NAMALWA (cell line): ENCODE measurements at regions not wholly inside any gene's neighbourhood (a gene's known extent, or its start where the extent isn't known, plus 50 kb on each side); places are given as distances from the start of the nearest gene placed in this dataset.
"Not testable (repeated sequence)": the region's sequence is repeated elsewhere in the genome, so short reads cannot be mapped to it uniquely, and the experiment has no call there.

ENCODE experiments used
- DNase-seq: peaks from one replicate; pipeline ENCODE4 v3.0.0-alpha.2; 2015; ENCODE audit warnings: low spot score

DNA sequence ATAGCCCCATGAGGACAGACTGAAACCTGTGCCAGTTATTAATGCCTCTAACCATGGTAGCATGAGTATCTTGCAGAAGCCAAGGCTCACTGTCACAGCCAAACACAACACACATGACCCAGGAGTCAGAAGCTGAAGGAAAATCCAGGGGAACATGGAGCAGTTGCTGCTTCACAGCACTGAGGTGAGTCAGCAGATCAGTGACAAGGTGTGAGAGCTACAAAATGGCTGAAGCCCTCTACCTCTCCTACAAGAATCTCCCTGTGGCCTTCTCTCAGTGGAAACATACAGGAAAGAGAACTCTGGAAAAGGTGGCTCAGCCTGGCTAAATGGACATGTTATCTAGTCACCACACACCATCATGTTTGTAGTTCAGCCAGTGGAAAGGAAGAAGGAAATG, 93.5 kb downstream of the NAB1 start:
- DNase-seq, result no peak

DNA sequence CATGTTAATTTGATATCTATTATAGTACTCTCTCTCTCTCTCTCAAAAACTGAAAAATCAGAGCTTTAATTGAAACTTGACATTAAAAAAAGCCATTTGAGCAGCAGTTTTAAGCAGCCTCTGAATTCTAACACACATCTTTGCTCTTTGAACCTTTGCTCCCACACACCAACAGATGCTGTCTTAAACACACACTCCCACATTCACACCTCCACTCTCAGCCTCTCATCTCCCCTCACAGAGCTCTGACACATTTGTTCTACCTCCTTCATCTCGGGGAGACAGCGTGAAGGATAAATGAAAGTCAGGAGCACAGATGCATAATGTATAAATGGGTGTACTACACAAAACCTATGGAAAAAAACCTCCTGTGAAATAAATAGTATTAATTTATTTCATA, 95.2 kb downstream of the NAB1 start:
- no peak for DNase-seq

DNA sequence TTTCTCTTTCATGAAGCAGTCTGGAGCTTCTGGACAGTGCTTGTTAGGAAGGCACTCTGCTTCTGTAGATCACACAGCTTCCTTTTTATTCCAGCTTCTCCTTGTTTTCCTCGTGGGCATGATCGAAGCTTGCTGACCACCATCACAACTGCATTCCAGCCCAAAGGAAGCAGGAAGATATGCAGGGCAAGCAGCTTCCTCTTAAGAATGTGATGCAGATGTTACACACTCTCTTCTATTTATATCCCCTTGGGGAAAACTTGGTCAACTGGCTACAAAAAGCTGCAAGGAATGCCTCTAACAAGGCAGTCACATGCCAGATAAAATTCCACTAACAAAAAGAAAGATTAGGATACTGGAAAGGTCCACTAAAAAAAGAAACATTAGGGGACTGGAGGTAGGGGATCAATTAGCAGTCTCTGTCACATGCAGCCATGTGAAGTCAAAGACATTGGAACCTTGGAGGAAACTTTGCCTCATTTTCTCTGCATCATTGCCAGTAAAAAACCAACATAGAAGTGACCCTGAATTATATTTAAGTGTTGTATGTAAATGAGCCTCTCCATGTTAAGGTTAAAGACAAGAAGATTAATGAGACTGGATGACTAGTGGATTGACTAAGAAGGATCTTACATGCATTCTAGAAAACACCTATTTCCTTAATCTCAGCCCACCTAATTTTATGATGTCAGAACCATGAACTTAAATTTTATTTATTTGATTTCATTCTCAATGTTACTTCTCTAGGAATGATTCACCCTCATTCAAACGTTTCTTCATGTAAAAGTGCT, 98.3 kb downstream of the NAB1 start:
- DNase-seq, result no peak

DNA sequence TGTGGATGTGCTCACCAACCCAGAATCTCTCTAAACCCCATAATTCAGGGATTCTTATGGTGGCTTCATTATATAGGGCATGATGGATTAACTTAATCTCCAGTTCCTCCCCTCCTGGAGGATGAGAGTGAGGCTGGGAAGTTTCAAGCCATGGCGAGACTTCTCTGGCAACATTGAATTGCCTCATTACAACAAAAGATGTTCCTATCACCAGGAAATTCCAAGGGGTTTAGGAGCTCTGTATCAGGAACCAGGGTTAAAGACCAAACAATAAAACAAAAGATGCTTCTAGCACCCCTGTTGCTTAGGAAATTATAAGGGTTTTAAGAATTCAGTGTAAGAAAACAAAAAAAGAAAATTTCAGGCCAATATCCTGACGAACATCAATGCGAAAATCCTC, 100.1 kb downstream of the NAB1 start:
- DNase-seq, result no peak

DNA sequence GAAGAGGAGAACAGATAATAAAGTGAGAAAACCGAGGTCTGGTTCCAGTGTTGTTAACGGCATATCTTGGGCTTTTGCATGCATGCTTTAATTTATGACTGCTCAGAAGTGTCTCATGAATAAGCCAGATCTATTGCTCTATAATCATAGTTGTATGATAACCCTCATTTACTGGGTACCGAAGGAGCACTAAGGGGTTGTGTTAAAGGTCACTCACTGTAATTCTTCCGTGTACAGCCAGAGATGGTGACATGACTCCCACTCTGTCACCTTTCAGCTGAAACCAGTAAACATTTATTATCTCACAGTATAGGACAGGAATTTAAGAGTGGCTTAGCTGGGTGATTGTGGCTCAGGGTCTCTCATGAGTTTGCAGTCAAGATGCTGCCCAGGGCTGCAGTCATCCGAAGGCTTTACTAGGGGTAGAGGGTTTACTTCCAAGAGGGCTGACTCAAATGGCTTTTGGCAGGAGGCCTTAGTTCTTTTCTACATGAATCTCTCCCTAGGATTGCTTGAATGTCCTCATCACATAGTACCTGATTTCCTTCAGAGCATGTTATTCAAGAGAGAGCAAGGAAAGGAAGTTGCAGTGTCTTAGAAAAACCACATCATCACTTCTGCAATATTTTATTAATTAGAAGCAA, 107.0 kb downstream of the NAB1 start:
- no peak for DNase-seq

DNA sequence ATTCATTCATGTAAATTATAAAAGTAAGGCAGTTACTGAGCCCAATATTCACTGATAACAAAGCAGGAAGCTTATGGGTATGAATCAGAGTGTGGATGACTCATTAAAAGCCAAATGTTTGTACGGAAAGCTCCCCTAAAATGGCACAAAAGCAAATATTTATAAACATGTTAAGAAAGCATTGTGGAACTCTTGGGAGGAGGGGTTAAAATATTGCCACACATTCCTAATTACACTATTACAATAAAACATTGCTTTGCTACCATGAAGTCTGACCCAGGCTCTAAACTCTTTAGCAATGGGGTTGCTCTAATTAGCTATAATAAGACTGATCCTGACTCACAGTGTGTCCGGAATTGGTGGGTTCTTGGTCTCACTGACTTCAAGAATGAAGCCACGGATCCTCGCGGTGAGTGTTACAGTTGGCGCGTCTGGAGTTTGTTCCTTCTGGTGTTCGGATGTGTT, 110.9 kb downstream of the NAB1 start:
- DNase-seq, result no peak

DNA sequence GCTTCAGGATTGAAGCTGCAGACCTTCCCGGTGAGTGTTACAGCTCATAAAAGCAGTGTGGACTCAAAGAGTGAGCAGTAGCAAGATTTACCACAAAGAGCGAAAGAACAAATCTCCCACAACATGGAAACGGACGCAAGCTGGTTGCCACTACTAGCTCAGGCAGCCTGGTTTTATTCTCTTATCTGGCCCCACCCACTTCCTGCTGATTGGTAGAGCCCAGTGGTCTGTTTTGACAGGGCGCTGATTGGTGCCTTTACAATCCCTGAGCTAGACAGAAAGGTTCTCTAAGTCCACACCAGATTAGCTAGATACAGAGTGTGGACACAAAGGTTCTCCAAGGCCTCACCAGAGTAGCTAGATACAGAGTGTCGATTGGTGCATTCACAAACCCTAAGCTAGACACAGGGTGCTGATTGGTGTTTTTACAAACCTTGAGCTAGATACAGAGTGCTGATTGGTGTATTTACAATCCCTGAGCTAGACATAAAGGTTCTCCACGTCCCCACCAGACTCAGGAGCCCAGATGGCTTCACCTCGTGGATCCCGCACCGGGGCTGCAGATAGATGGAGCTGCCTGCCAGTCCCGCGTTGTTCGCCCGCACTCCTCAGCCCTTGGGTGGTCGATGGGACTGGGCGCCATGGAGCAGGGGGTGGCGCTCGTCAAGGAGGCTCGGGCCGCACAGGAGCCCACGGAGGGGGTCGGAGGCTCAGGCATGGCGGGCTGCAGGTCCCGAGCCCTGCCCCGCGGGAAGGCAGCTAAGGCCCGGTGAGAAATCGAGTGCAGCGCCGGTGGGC, 111.7 kb downstream of the NAB1 start:
- not testable (repeated sequence) for DNase-seq

DNA sequence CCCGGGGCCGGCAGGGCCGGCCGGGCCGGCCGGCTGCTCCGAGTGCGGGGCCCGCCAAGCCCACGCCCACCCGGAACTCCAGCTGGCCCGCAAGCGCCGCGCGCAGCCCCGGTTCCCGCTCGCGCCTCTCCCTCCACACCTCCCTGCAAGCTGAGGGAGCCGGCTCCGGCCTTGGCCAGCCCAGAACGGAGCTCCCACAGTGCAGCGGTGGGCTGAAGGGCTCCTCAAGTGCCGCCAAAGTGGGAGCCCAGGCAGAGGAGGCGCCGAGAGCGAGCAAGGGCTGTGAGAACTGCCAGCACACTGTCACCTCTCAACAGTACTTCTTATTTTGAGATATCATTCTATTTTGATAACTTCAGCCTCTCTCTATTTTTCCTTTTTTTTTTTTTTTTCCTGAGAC, 112.3 kb downstream of the NAB1 start:
- not testable (repeated sequence) for DNase-seq

DNA sequence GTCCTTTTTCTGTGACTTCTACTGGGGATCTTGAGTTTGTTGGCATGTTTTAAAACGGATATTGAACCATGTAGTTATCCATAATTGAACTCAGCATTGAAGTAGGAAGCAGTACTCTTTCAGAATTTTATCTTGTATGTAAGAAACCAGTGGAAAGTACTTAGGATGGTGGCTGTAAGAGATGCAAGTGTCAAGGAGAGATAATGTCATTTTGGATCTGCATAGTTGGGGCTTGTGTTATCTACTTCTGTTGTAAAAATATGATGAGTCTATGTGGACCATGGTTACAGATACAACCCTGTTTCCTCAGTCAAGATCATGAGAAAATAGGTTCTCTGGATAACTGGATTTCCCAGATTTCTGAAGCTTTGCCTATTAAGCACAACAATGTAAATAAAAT, 113.7 kb downstream of the NAB1 start:
- DNase-seq, result no peak

DNA sequence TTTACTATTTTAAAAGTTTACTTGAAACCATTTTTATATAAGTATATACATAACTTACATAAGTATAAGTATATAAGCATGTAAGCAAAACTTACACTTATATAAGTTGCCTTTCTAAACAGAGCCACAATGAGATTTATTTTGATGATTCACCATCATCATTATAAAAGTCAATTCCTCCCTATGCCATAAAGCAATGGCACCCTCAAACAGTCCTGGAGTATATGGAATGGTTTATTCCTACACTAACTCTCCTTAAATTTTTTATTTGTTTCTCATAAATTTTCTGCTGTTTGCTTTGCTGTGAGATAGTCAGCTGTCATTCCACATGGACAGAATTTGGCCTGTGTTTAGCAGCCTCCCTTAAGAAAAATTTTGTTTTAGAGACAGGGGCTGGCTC, 114.2 kb downstream of the NAB1 start:
- no peak for DNase-seq

DNA sequence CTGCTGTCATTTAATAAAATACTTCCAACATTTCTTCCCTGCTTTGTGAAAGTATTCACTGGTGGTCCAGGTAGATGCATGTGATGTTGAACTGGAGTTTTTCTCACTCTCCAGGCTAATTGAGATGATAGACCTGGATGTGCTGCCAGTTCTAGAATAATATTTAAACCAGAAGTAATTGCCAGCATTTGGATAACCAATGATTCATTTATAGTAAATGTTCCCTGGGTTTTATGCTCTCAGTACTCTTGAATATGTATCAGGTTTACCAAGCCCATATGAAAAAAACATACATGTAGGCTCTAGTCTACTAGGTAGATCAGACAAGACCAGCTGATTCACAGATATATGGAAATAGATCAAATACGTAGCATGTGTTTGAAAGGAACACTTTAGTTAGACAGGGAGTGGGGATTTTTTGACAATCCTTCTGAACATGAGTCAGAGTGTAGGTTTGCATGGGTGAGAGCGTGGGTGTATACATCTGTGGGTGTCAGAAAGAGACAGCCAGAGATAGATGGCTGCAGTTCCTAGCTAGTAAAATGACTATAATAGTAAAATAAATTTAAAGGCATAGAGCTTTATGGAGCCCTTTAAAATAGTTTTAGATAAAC, 115.1 kb downstream of the NAB1 start:
- DNase-seq, result no peak

DNA sequence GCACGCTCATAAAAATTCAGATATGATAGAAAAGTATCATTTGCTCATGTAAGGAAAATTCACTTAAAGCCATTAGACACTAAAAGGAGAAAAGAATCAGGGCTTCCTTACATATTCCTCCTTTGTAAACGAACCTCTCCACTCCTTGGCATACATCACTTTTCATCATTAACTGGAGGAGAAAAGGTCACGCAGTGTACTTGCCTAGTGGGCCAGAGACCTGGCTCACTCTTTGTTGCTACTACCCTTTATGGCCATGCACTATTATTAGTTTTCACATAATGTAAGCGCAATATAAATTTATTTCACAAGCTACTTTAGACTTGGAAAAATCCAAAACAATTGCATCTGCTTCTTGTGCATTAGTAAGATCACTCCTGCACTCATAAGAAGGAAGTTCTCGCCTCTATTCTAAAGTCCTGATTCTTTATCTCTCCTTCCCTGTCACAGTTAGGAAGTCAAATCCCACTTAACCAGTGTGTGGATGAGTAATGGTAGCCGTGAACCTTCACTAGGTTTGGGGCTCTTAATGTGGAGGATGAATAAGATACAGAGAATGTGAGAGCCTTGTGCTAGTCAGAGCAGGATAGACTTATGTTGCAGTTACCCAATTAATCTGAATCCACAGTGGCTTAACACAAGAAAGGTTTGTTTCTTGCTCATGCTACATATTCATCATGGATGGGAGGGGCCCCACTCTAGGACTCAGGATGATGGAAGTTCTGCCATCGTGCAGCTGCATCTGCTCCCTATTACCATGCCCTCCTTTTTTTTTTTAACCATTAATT, 115.0 kb upstream of the GLS start:
- DNase-seq, result no peak

DNA sequence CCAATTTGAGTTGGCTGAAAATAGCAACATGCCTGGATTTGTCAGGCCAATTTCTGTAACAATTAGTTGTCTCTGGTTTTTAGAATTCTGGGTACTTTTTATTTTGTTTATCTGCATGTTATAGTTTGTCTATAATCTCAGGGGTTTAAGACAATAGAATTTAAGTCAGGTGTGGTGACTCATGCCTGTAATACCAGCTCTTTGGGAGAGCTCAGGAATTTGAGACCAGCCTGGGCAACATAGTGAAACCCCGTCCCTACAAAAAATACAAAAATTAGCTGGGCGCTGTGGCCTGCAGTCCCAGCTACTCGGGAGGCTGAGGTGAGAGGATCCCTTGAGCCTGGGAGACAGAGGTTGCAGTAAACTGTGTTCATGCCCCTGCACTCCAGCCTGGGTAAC, 114.4 kb upstream of the GLS start:
- DNase-seq, result no peak

DNA sequence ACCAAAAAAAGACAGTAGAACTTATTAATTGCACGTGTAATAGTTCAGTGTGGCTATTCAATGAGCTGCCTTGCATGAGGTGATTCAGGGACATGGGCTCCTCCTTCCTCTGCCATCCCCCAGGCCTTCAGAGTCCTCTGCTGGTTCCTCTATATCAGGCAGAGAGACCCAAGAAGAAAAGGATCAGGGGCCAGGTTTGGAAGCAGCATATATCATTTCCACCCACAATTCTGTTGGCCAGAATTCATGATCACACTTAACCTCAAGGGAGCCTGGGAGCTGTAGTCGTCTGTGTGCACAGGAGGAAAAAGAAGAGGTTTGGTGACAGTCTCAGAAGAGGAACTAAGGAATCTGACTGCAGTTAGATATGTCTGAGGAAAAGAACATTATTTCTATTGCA, 114.0 kb upstream of the GLS start:
- DNase-seq, result peak; percentile 10

DNA sequence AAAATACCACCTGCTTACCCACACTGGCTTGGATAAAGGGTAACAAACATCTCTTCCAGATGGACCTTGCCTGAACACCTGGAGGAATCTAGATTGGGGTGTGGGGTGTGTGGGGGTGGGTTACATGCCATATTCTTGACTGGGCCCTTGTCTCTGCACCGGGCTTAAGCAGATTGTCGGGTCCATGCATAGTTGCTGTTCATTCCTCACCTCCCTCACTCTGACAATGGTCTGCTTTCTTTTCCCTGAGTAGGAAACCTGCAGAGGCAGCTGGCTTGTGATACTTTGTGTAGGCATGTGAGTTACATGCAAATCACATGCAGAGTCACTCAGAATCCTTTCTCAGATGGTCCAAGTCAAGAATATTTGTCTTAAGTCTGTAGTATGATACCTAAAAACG, 112.8 kb upstream of the GLS start:
- DNase-seq, result peak; percentile 6

DNA sequence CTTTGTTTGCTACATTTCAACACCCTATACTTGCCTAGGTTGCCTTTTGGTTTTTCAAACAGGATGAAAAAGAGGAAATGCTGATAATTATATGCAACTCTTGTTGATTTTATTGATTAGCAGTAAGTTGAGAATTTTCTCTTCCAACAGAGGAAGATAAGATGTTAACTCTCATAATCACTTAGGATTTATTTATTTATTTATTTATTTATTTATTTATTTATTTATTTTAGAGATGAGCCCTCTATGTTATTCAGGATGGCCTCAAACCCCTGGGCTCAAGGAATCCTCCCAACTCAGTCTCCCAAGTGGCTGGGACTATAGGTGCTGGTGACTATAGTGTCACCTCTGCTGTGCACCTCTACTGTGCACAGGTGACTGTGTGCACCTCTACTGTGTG, 111.4 kb upstream of the GLS start:
- DNase-seq, result no peak

DNA sequence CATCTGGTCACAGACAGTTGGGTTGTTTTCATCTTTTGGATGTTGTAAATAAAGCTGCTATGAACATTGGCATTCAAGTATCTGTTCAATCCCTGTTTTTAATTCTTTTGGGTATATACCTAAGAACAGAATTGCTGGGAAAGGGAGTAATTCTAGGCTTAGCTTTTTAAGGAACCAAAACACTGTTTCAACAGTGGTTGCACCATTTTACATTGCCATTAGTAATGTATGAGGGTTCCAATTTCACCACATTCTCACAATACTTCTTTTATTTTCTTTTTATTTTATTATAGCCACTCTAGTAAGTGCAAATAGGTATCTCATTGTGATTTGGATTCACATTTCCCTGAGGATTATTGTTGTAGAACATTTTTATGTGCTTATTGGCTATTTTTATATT, 108.9 kb upstream of the GLS start:
- DNase-seq, result no peak

DNA sequence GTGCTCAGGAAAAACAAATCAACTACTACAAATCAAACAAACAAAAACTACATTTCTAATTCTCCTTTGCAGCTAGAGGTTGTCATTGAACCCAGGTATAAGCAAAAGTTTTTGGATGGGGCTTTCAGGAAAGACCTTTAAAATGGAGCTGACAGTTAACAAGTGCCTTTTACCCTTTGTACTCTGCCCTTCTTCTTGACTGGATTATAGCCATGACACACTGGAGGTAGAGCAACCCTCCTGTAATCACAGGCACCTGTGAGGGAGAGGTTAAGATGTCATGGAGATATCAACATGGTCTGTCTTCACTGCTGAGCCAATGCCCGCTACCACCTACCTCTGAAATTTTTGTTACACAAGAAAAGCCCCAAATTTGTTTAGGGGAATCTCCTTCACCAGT, 100.0 kb upstream of the GLS start:
- DNase-seq, result no peak

DNA sequence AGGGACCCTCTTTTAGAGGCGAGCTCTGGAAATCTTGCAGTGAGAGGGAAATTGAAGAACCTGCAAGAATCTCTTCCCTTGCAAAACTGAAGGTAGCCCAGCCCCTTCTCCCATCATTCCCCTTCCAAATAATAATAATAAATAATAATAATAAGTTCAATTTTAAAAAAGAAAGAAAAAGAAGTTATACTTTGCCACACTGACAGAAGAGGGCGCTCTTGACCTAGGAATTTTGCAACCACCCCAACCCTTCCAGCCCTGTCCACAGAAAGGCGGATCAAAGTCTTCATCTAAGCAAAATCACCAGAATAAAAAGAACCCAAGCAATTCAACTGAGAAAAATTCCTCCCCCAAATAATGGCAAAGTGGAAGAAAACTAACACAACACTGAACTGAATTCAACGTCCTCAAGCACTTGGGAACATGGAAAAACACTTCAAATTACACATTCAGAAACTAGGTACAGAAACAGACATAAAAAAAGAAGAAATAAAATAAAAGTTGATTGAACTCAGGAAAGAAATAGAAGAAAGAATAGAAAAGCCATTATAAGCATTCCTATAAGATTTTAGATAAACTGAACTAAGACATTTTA, 98.9 kb upstream of the GLS start:
- peak; percentile 68 for DNase-seq

DNA sequence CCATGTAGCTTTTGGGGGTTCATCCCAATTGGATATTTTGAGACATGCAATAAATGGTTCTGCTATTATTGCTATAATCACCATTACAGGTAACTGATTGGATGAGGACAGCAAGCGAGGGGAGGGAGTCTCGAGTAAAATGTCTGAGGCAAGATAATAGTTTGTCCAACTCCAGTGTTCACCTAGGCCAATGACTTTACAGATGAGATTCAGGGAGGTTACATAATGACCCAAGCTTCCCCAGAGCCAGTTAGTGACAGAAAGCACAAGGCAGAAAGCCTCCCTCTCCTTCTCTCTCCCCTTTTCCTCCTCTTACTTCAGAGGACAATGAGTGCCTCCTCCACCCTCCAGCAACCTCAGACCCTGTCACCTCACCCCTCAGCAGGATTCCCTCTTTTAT, 98.4 kb upstream of the GLS start:
- DNase-seq, result no peak

DNA sequence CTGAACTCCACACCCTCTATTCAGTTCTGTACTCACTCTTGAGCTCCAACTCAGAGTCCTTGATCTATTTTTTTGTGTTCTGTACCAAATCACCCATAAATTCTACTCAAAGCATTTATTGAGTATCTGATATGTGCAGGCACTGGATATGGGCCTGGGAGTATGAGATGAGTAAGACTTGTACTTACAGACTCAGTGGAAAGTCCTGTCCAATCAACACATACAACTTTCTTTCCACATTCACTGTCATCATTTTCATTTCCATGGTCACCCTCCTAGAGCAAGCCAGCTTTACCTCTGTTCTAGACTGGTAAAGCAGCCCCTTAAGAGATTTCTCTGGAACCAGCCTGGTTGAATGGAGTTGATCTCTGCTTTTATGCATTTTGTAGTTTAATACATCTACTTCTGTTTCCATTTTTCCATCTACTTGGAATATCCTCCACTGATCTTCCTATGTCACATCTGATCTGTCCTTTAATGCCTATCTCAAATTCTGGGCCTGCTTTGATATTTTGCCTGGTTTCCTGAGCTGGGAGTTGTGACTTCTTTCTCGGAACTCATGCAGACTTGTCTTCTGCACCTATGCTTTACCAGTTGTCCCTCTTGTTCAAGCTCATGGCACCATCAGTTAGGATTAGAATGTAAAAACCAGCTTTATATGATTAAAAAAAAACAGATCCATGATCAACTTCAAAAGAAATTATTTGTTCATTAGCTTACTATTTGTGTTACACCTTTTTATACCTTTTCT, 96.9 kb upstream of the GLS start:
- DNase-seq, result no peak
